SK-N-SH (cell line): ENCODE measurements at regions not wholly inside any gene's neighbourhood (a gene's known extent, or its start where the extent isn't known, plus 50 kb on each side); places are given as distances from the start of the nearest gene placed in this dataset.

Experiments
- CTCF ChIA-PET: fragments of 300-600, 350-600 bp; formaldehyde crosslinking; extraction: SDS; loops from one replicate; lab custom pipeline; 2021; lab: Yijun Ruan, JAX
- POLR2A ChIA-PET: fragments of 350-600 bp; sonication (Branson Sonifier 250); formaldehyde crosslinking; extraction: SDS; loops from one replicate; lab custom pipeline; 2020; ENCODE audit warnings: antibody characterized with exemption, inconsistent platforms; lab: Yijun Ruan, JAX
- DNase-seq: peaks from one replicate; pipeline ENCODE4 v3.0.0; 2012
- H2AFZ ChIP-seq: fragments of 200-600 bp; sonication (generic); 2 replicates; pipeline ENCODE4 v1.8.1; 2016; ENCODE audit warnings: antibody characterized with exemption, mild to moderate bottlenecking, low read depth
- H3F3A ChIP-seq: fragments of 200-600 bp; sonication (generic); replicated peaks from 2 replicates; pipeline ENCODE3; 2016; ENCODE audit warnings: antibody characterized with exemption, mild to moderate bottlenecking; ENCODE audit not compliant: insufficient read depth
- H3K27ac ChIP-seq, 2 experiments: fragments of 200-500 bp in 1 of 2; fragments of 200-600 bp in 1 of 2; sonication (Bioruptor generic) in 1 of 2; sonication (generic), shearing (Covaris generic) in 1 of 2; 2 replicates each; pipeline versions ENCODE4 v1.5.1 to v1.6.1; 2014 to 2016; ENCODE audit warnings: low read depth in 2 of 2, inconsistent platforms in 1 of 2, low read length in 1 of 2, mild to moderate bottlenecking in 1 of 2, mixed read lengths in 1 of 2
- H3K27me3 ChIP-seq: fragments of 200-600 bp; sonication (generic), shearing (Covaris generic); 2 replicates; pipeline ENCODE4 v1.6.1; 2016; ENCODE audit warnings: mixed run types; ENCODE audit not compliant: insufficient read depth
- H3K36me3 ChIP-seq, 2 experiments: fragments of 200-500 bp in 1 of 2; fragments of 200-600 bp in 1 of 2; sonication (Bioruptor generic) in 1 of 2; sonication (generic) in 1 of 2; replicated peaks in 1 of 2; 2 replicates each; pipeline versions ENCODE3 to v1.5.1; 2014 to 2016; ENCODE audit warnings: low read length in 1 of 2, mild to moderate bottlenecking in 1 of 2; ENCODE audit not compliant: insufficient read depth in 2 of 2, control insufficient read depth in 1 of 2
- H3K4me1 ChIP-seq, 2 experiments: fragments of 200-500 bp in 1 of 2; fragments of 200-600 bp in 1 of 2; sonication (Bioruptor generic) in 1 of 2; sonication (generic), shearing (Covaris generic) in 1 of 2; 2 replicates each; pipeline versions ENCODE4 v1.5.1 to v1.6.1; 2014 to 2016; ENCODE audit warnings: low read depth in 1 of 2, low read length in 1 of 2, mixed run types in 1 of 2; ENCODE audit not compliant: insufficient read depth in 2 of 2, control insufficient read depth in 1 of 2
- H3K4me2 ChIP-seq: fragments of 200-600 bp; sonication (generic), shearing (Covaris generic); 2 replicates; pipeline ENCODE4 v1.6.1; 2017; ENCODE audit warnings: mixed run types
- H3K4me3 ChIP-seq, 2 experiments: fragments of 200-500 bp in 1 of 2; fragments of 200-600 bp in 1 of 2; sonication (Bioruptor generic) in 1 of 2; sonication (generic), shearing (Covaris generic) in 1 of 2; 2 replicates each; pipeline versions ENCODE4 v1.5.1 to v1.8.1; 2014 to 2016; ENCODE audit warnings: low read depth in 2 of 2, inconsistent platforms in 1 of 2, low read length in 1 of 2, mild to moderate bottlenecking in 1 of 2, mixed read lengths in 1 of 2, moderate library complexity in 1 of 2
- H3K79me2 ChIP-seq: fragments of 200-600 bp; sonication (generic); 2 replicates; pipeline ENCODE4 v1.8.1; 2017; ENCODE audit warnings: mild to moderate bottlenecking; ENCODE audit not compliant: insufficient read depth
- H3K9ac ChIP-seq: fragments of 200-600 bp; sonication (generic); 2 replicates; pipeline ENCODE4 v1.6.1; 2017; ENCODE audit warnings: mixed run types
- H3K9me2 ChIP-seq: fragments of 200-600 bp; sonication (generic); 2 replicates; pipeline ENCODE4 v1.6.1; 2017; ENCODE audit warnings: mixed run types
- H3K9me3 ChIP-seq: fragments of 200-600 bp; sonication (generic); 2 replicates; pipeline ENCODE4 v1.6.1; 2017; ENCODE audit warnings: mixed run types, mild to moderate bottlenecking, moderate library complexity
- H4K20me1 ChIP-seq: fragments of 200-600 bp; sonication (generic); 2 replicates; pipeline ENCODE4 v1.6.1; 2017; ENCODE audit warnings: mild to moderate bottlenecking, mixed run types; ENCODE audit not compliant: insufficient read depth
- EZH2phosphoT487 ChIP-seq: fragments of 200-600 bp; sonication (generic); IDR thresholded peaks from 2 replicates; pipeline ENCODE4 v1.6.1; 2017; ENCODE audit warnings: low read depth, mixed run types, mild to moderate bottlenecking, antibody characterized with exemption, moderate library complexity, borderline replicate concordance
- FOSL2 ChIP-seq: IDR thresholded peaks from 2 replicates; pipeline ENCODE4 v1.4.0; 2012; ENCODE audit warnings: low read depth, mild to moderate bottlenecking, moderate library complexity, borderline replicate concordance
- GABPA ChIP-seq: IDR thresholded peaks from 2 replicates; pipeline ENCODE4 v1.4.0; 2012; ENCODE audit warnings: low read depth, mild to moderate bottlenecking
- RAD21 ChIP-seq: IDR thresholded peaks from 2 replicates; pipeline ENCODE4 v1.6.1; 2012; ENCODE audit warnings: mild to moderate bottlenecking, low read length
- WGBS: methylation state at CpG from one replicate; pipeline ENCODE4 v1.1.6; 2017; ENCODE audit warnings: low lambda C conversion rate; 5-methylcytosine and 5-hydroxymethylcytosine counted together
- TF ChIP-seq, protein P1 (sequence below): IDR thresholded peaks from 2 replicates; pipeline ENCODE4; 2012
- TF ChIP-seq, protein P2 (sequence below): IDR thresholded peaks from 2 replicates; pipeline ENCODE4 v1.4.0; 2012; ENCODE audit warnings: low read depth, borderline replicate concordance
- TF ChIP-seq, protein P3 (sequence below): fragments of 150-350 bp; IDR thresholded peaks from 2 replicates; pipeline ENCODE4 v1.6.1; 2016; ENCODE audit warnings: mild to moderate bottlenecking, low read depth, low read length

DNA sequence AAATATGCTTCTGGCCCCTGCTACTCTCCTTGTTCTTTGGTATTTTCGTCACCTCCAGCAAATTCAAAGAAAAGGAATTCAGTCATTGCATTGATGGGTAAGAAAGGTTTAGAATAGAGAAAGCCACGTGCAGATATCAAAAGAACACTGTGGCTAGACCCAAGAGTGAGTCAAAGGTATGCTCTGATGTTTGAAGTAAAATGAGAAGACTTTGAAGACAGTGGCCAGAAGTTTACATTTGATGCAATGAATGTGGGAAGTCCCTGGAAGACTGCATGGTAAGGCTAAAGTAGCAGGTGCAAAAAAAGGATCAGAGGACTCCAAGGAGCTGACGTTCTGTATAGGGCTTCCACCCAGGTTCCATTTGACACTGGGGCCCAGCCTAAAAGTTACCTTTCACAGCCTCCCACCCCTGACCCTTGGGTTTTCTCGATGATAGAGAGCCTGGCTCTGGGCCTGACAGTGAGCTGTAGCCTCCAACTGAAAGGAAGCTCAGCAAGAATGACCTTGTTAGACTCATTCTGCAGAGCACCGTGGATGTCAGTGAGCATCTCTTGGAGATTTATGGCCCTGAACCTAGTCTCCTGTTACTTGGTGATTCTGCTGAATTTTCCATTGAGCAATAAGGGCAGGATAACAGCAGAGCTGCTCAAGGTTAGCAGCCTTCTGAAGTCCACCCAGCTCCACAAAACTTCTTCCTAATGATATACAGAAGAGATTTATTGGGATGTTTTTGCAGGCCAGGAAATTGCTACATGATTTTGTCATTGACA lies 223.7 kb upstream of the RBBP8 start:
- 33% methylated on average over 5 of the region's 5 CpGs for WGBS
- no peaks in the 10 kb centered on the region for H3K27me3 ChIP-seq
- H3K9me3 ChIP-seq = no peaks in the 10 kb centered on the region
- H3K4me2 ChIP-seq = no peak overlapping the region
- no peaks in the 10 kb centered on the region for H3K79me2 ChIP-seq
- TF ChIP-seq, protein P1, sequence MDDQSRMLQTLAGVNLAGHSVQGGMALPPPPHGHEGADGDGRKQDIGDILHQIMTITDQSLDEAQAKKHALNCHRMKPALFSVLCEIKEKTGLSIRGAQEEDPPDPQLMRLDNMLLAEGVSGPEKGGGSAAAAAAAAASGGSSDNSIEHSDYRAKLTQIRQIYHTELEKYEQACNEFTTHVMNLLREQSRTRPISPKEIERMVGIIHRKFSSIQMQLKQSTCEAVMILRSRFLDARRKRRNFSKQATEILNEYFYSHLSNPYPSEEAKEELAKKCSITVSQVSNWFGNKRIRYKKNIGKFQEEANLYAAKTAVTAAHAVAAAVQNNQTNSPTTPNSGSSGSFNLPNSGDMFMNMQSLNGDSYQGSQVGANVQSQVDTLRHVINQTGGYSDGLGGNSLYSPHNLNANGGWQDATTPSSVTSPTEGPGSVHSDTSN = 0 out of 2 replicates have a peak, but pooled peaks have one; percentile 16
- TF ChIP-seq EZH2phosphoT487 = no peak
- no peak overlapping the region for H3K27ac ChIP-seq
- no peaks in the 10 kb centered on the region for H3K9me2 ChIP-seq
- H2AFZ ChIP-seq = no peak overlapping the region
- H3K4me1 ChIP-seq = 0 out of 4 replicates have a peak, but pooled peaks cover 0 to 7% of the 10 kb centered on the region in 2 experiments
- H3F3A ChIP-seq = peaks cover 7% of the 10 kb centered on the region
- DNase-seq = no peak
- ChIA-PET CTCF (no interaction called here), POLR2A (no interaction called here)
- no peaks in the 10 kb centered on the region for H3K36me3 ChIP-seq
- H3K9ac ChIP-seq = no peak overlapping the region
- no peaks in the 10 kb centered on the region for H4K20me1 ChIP-seq
- no peak overlapping the region for H3K4me3 ChIP-seq

DNA sequence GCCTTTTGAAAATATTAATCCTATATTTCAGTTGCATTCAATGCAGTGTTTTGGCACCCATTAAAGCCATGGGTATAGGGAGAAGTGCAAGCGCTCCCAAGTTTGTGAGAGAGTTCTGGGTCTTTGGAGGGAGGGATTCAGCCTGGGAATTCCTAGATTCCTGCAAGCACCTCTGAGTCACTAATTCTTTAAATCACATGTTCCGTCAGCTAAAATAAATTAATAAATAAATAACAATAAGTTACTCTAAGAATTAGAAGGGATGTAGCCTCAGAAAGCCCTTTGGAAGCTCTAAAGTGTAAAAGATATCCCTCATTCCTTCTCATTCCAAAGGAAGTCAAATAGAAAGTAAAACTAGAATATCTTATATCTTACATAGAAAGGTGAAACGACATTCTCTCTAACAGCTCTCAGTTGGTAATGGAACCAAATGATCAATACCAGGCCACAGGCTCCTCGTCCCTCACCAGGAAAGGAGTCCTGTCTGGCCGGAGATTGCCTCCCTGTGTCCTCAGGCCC lies 222.4 kb upstream of the RBBP8 start:
- POLR2A ChIA-PET = no interaction called here
- 8% methylated on average over 5 of the region's 5 CpGs for WGBS
- H3K9me3 ChIP-seq = no peaks in the 10 kb centered on the region
- DNase-seq = no peak
- H3K4me1 ChIP-seq = 0 out of 4 replicates have a peak, but pooled peaks cover 0 to 7% of the 10 kb centered on the region in 2 experiments
- peak overlapping the region; percentile 37; the same call in 1 of the 2 replicates for H3K9ac ChIP-seq
- H3F3A ChIP-seq = peaks cover 7% of the 10 kb centered on the region
- peak overlapping the region; percentile 73 for H3K4me2 ChIP-seq
- CTCF ChIA-PET = no interaction called here
- H3K27ac ChIP-seq = peak overlapping the region; percentile 7 to 36; a peak in 1 of 4 replicates
- no peaks in the 10 kb centered on the region for H3K27me3 ChIP-seq
- H2AFZ ChIP-seq = peak overlapping the region; percentile 89
- H3K36me3 ChIP-seq = no peaks in the 10 kb centered on the region
- H3K79me2 ChIP-seq = no peaks in the 10 kb centered on the region
- H4K20me1 ChIP-seq = no peaks in the 10 kb centered on the region
- TF ChIP-seq GABPA = no peak
- TF ChIP-seq RAD21 = no peak
- TF ChIP-seq, protein P2, sequence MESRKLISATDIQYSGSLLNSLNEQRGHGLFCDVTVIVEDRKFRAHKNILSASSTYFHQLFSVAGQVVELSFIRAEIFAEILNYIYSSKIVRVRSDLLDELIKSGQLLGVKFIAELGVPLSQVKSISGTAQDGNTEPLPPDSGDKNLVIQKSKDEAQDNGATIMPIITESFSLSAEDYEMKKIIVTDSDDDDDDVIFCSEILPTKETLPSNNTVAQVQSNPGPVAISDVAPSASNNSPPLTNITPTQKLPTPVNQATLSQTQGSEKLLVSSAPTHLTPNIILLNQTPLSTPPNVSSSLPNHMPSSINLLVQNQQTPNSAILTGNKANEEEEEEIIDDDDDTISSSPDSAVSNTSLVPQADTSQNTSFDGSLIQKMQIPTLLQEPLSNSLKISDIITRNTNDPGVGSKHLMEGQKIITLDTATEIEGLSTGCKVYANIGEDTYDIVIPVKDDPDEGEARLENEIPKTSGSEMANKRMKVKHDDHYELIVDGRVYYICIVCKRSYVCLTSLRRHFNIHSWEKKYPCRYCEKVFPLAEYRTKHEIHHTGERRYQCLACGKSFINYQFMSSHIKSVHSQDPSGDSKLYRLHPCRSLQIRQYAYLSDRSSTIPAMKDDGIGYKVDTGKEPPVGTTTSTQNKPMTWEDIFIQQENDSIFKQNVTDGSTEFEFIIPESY = no peak
- TF ChIP-seq, protein P3, sequence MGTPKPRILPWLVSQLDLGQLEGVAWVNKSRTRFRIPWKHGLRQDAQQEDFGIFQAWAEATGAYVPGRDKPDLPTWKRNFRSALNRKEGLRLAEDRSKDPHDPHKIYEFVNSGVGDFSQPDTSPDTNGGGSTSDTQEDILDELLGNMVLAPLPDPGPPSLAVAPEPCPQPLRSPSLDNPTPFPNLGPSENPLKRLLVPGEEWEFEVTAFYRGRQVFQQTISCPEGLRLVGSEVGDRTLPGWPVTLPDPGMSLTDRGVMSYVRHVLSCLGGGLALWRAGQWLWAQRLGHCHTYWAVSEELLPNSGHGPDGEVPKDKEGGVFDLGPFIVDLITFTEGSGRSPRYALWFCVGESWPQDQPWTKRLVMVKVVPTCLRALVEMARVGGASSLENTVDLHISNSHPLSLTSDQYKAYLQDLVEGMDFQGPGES = no peak
- peak; percentile 3; the same call in 1 of the 2 replicates for TF ChIP-seq FOSL2
- peak overlapping the region; percentile 45 to 61 for H3K4me3 ChIP-seq
- no peaks in the 10 kb centered on the region for H3K9me2 ChIP-seq
